Left ventricle myocardium superior (tissue), 1 donor: ENCODE measurements at regions not wholly inside any gene's neighbourhood (a gene's known extent, or its start where the extent isn't known, plus 50 kb on each side); places are given as distances from the start of the nearest gene placed in this dataset.

Experiments used
- ATAC-seq: fragments of 200-7000 bp; cut with Tn5 transposase; one replicate; pipeline ENCODE4 v1.9.1; 2020; ENCODE audit warnings: mild to moderate bottlenecking, moderate library complexity
- DNase-seq: peaks from one replicate; pipeline ENCODE4 v3.0.0-alpha.2; 2020
- intact Hi-C: fragments of 100-400 bp; cut with micrococcal nuclease; formaldehyde crosslinking; loops from one replicate; pipeline ENCODE4 v1.11.0; 2022
- donor health status: DM: no; HTN: yes; CAD: no; lungs with severe emphysema.

DNA sequence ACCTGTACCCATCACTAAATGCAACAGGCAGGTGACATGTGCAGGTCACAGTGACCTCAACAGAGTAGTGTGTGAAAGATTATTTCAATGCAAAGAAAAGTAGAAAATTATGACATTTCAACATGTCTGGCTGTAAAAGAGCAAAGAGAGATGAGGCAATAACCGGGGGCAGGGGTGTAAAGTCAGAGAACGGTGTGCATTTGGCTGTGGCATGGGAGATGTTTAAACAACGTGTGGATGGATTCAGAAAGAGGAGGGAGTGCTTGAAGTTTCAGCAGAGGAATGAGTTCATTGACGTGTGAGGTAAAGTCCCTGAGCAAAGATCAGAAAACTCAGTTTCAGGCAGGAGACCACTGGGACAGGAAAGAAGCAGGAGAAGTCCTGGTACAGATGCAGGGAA, 229.7 kb downstream of the BUD13 start:
- no peak for DNase-seq
- intact Hi-C loops: no loop called here
- ATAC-seq: no peak

DNA sequence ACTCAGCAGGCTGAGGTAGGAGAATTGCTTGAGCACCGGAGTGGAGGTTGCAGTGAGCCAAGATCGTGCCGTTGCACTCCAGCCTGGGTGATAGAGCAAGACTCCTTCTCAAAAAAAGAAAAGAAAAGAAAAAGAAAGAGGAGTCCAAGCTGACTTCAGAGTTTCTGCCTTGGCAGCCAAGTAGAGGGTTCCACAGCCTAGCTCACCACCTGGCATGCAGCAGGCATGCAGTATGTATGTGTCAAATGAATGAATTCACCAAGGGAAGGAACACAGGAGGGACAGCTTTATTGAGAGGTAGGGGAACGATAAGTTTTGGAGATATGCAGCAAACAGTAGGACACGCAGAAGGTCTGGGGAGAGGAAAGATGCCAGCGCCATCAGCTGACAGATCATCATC, 230.4 kb downstream of the BUD13 start:
- DNase-seq (no peak), ATAC-seq (no peak)
- intact Hi-C loops: no loop called here

DNA sequence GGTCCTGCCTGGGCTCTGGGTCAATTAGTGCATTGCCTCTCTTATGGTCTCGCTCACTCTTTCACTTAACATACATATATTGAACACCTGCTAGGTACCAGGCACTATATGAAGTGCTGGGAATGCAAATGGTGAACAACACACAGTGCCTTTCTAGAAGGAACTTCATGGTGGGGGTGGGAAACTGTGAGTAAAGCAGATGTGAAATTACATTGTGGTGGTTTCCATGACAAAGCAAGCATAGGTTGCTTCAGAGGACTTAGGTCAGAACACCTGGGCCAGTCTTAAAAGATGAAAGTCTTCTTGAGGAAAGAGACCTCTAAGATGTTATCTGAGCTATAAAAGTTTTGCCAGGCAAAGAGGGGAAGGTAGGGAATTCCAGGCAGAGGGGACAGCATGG, 231.3 kb downstream of the BUD13 start:
- ATAC-seq (no peak), DNase-seq (no peak)
- intact Hi-C loops: no loop called here

DNA sequence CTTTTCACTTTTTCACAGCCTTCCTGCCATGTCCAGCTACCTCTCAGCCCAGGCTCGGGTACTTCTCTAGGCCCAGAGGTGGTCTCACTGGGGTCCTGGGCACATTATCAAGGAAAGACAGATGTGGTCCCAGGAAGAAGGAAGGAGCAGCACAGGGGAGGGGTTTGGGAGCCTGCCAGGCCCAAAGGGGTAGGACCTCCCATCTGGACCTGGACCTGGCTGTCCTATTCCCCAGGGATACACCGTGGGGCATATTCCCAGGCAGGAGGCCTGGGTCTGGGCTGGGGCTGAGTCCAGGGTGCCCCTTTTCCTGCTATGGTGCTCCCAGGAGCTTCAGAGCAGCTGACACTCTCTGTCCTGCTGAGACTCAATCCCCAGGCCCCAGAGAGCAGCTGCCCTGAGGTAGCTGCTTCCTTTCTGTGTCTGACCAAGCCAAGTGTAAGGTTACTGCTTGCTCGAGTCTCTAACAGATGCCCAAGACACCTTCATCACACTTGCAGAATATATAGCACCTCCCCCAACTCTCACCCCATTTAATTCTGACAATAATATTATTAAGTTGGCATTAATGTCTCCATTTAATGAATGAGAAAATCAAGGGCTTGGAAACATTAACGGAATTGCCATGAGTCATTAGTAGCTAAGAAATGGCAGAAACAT, 232.0 kb downstream of the BUD13 start:
- DNase-seq (no peak), ATAC-seq (no peak)
- intact Hi-C loops: no loop called here

DNA sequence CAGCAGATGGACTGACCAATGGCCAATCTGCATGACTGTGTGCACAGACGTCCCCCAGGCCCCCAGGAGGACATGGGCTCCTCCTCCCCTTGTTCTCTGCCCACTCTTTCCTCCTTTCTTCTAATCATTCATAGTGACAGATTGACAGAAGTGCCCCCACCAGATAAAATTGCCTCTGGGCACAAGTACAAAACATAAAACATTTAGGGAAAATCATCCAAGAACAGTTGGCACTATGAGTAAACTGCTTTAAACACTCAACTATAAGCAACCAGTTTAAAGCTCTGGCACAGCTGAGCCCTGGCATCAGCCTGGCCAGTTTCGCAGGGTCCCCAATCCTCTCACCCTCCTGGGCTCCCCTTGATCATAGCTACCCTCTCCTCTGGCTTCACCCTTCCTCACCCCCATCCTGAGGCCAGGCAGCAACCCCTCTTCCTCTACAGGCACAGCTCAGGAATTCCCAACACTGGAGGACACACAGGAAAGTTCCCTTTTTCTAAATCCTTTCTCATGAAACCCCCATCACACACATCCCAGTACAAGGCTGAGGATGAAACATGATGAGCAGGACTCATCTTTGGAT, 232.9 kb downstream of the BUD13 start:
- DNase-seq (no peak), ATAC-seq (no peak)
- intact Hi-C loops: no loop called here

DNA sequence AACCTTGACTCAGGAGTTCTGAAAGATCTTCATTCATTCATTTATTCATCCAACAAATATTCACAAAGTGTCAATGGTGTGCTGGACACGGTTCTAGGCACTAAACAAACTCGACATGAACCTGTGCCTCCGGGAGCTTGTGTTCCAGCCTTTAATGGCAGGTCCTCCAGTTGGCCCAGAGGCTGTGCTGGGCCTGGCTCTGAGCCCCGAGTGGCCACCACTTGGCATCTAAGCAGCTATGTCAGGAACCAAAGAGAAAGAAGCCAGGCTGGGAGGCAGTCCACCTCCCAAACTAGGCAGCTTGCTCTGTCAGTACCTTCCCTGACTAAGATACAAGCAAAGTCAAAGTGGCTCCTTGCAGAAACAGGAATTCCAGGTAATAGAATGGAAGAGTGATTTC, 233.6 kb downstream of the BUD13 start:
- DNase-seq (no peak), ATAC-seq (no peak)
- intact Hi-C loops: no loop called here

DNA sequence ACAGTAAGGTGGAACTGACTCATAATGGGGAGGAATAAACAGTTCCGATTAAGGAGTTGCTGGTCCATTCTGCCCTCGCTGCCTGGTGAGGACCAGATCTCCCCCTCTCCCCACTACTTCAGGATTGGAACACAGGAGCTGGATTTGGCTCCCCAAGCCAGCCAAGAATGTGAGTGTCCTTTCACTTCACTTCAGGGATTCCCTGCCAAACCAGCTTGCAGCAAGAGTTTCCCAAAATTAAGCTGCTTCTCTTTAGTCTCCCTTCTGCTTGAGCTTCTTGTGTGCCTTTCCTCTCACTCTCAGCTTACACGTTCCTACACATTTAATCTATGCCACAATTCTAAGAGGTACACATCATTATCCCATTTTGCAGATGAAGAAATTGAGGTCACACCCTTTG, 234.1 kb downstream of the BUD13 start:
- intact Hi-C loops: no loop called here
- ATAC-seq (no peak), DNase-seq (no peak)

DNA sequence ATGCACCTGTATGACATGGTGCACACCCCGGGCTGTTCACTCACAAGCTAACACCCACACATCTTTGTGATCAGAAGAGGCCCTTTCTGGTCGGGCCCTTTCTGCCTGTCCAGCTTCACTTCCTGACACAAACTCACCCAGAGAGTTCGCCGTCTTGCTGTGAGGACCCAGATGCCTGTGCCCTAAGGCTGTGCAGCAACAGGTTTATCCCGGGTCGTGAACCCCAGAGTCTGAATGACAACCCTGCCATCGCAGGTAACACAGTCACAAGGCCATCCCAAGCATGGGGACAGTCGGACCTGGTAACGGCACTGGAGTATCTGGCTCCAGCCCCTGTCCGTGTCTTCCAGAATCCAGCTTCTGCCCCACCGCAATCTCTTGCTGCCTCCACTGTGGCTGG, 235.1 kb downstream of the BUD13 start:
- intact Hi-C loops: no loop called here
- DNase-seq (no peak), ATAC-seq (no peak)

DNA sequence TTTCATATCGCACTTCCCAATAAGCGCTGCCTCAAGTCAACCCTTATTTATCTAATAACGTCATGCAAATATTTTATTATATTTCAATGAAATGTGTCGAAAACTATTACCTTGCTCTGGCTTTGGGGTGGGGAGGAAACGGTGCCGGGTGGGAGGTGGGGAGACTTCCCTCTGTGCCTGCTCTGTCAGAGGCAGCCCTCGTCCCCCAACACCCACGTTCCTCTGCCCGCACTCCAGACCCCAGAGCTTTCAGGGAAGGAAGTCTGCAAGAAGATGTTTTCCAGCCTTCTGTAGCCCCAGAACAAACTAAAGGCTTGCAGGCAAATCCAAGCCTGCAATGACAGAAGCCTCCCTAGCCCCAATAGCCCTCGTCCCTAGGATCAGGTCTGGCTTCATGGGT, 235.7 kb downstream of the BUD13 start:
- intact Hi-C loops: no loop called here
- DNase-seq (no peak), ATAC-seq (no peak)

DNA sequence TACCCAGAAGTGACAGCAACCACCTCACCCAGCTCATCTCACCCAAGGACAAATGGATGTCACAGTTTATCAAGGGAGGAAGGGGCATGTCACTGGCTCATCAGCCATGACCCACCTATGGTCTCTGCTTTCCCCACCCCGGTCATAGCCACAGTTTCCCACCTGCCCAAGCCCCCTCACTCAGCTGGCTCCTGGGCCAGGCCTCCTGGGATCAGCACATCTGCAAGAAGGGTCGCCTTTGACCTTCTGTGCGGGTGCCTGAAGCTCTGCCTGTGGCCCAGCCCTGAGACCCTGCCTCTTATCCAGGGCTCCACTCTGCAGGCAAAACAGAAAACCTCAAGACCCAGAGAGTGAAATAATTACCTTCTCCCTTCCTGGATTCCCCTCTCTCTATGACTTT, 236.4 kb downstream of the BUD13 start:
- intact Hi-C loops: no loop called here
- DNase-seq: no peak
- no peak for ATAC-seq

DNA sequence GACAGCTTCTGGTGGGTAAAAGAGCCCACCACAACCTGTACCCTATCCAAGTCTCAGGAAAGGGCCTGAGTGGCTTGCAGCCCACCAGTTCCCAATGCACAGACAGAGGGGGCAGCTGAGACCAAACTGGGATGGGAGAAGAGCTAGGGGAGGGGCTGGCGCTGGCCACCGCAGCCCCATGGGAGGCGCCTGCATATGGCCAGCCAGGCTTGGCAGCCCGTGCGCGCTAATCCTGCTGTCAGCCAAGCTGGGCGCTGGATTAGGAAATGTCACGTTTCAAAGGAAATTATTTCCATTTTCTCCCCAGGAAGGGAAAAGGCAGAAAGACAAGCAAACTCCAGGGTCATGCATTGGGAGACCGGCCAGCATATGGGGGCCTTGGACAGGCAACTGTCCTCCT, 236.8 kb downstream of the BUD13 start:
- no peak for DNase-seq
- no peak for ATAC-seq
- intact Hi-C loops: no loop called here

DNA sequence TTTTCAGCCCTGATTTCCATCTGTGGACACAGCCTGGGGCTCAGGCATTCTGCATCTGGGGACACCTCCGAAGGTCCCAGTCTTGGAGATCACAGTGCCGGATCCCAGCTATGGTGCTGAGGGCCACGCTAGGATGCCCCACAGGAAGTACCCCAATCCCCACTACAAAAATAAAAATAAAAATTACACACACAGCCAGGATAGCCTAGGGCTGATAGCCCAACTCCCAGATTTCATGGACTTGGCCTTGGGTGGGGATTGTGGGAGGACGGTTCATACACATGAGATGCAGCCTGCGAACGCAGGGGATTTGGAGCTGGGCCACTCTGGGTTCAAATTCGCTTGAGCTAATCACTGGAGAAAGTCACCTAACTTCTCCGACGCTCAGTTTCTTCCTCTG, 237.7 kb downstream of the BUD13 start:
- ATAC-seq (no peak), DNase-seq (no peak)
- intact Hi-C loops: no loop called here

DNA sequence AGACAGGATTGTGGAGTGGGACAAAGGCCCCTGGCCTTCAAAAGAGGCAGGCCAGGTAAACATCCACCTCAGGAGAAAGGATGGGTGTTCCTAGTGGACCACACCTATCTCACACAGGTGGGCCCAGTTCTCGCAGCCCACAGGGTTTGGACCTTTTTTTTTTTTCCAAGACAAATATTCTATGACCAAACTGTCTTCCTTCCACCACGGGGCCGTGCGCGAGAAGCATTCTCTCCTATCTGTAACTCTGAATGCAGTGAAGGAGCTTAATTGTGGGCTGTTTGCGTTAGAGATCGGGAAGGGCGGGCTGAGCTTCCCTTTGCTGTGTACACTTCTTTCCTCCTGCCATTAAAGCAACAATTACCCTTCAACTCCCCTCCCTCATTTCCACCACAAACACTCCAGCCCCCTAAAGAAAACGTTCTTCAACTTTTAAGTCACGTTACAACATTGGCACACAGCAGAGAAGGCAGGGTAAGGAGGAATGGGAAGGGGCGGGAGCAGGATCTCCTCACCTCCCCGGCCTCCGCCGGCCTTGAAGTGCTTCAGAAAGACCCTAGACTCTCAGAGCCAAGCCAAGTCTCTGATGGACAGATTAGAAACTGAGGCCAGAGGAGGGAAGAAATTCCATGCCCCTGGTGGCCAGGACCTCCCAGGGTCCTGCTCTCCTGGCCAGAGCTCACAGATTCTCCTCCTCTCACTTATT, 238.4 kb downstream of the BUD13 start:
- intact Hi-C loops: no loop called here
- ATAC-seq: no peak

DNA sequence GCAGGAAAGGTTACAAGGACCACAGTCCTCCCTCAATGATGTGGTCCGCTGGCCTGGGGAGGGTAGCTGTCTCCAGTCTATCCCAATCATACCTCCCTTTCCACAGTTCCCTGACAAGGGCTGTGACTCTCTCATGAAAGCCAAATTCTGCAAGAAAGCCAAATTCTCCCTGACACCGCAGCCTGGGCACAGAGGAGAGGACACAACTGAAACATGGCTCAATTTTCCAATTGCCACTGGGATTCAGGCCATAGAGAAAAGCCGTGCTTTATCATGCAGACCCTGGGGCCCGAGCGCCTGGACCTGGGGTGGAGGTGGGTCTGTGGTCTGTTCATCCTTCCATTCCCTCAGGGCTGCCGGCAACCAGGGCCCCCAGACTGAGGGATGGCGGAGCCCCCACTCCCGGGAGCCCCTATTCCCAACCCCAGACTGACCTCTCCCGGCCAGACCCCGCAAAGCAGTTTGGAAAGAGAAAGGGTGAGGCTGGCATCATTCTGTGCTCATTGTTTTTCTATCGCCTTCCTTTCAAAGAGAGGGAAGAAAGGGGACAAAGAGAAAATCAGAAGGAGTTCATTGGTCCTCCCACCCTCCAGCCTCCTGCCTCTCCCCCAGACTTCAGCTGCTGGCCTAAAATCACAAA, 239.5 kb downstream of the BUD13 start:
- no peak for ATAC-seq

More for the DNA sequence above, 238.4 kb downstream of the BUD13 start:
- no peak for DNase-seq

DNA sequence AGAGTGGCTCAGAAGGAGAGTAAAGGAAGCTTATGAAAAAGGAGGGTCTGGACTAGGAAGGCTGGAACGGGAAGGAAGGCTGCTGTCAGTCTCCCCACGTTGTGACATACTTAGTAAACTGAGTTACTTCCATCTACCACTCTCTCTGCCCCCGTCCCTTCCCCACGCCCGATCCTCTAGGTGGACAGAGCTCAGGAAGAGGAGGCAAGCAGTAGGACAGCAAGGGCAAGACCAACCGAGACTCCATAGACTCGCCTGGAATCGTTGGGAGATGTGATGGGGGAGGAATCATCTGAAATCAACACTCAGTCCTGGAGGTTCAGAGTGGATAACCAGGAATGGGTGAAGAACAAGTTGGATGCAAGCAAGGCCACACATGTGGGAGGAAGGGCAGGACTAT, 240.7 kb downstream of the BUD13 start:
- no peak for DNase-seq
- intact Hi-C loops: no loop called here
- no peak for ATAC-seq

More for the DNA sequence above, 239.5 kb downstream of the BUD13 start:
- intact Hi-C loops: no loop called here
- DNase-seq: no peak

DNA sequence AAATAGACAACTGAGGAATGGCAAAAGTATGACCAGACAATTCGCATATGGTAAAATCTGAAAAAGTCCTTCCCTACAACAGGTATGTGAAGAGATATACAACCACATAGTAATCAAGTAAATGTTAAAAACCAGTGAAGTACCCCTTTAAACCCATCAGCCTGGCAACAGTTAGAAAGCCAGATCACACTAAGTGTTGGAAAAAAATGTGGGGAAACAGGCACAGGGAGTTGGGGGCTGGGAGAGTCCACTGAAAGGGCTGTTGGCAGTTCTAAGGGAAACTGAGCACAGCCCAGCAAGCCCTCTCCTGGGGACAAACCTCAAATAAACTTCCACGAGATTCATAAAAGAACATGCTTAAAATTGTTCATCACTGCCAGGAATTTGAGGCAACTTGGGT, 242.1 kb downstream of the BUD13 start:
- ATAC-seq (no peak), DNase-seq (no peak)
- intact Hi-C loops: no loop called here

DNA sequence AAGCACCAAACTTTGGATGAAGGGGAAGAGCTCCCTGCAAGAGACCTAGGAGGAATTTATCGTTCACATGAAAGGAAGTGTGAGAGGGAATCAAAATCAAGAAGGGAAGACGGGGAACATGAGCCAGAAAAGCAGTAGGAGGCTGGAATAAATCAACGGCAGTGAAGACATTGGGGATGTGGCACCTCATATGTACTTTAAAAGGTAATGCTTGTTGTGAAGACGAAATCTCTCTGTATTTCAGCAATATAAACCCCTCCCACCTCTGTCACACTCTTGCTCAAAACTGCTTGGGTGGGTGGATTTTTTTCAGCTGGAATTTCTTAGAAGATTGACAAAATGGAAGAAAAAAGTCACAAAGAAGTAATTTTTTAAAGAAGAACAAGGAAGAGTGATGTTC, 243.5 kb downstream of the BUD13 start:
- ATAC-seq (no peak), DNase-seq (no peak)
- intact Hi-C loops: no loop called here

DNA sequence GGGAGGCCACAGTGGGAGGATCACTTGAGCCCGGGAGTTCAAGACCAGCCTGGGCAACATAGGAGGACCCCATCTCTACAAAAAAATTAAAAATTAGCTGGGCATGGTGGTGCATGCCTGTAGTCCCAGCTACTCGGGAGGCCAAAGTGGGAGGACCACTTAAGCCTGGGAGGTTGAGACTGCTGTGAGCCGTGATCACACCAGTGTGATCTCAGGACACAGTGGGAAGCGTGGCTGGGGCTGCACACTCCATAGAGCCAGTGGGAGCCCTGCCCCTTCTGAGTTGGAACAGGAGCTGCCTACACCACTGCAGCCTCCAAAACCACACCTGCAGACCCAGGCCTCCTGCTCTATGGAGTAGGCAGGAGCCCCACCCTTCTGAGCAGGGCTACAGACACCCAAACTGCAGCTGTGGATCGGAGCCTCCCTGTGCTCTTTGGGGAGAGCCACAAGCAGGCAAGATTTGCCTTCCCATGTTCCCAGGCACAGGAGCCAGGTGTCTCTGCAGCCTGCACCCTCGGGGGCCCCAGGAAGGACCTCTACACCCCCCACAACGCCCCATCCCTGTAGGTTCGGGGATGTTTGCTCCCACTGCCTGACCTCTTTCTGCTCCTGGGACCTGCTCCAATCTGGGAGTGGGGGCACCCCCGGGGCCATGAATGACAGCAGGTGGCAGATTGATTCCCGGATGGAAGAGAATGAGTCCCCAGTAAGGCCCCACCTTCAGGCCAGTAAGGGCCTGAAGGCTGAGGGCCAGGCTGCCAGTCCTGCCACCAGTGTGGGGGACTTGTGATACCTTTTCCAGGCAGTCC, 245.4 kb downstream of the BUD13 start:
- intact Hi-C loops: no loop called here
- ATAC-seq: no peak
- no peak for DNase-seq

DNA sequence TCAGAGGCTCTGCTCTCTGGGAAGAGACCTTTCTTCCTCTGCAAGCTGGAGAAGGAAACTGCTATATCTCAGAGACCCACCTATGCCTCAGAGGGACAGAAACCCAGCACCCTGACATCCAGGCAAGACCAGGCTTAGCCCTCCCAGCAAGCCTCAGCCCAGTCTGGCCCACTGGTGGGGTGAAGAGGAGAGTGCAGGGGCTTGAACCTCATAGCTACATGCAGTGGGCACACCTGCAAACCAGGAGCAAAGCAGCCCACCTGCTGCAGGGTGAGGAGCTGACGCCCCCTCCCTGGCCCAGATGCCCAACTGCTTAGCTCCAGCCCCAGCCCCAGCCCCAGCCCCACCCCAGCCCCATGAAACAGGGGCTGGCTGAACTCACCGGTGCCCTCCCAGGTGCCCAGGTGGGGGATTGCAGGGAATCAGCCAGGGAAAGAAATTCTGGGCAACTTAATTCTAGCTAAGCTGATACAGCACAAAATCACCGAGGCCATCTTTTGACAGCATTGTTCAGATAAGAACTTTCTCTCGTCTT, 246.8 kb downstream of the BUD13 start:
- intact Hi-C loops: no loop called here
- ATAC-seq (no peak), DNase-seq (no peak)
